Muscle layer of colon (tissue), 2 donors: ENCODE measurements at regions not wholly inside any gene's neighbourhood (a gene's known extent, or its start where the extent isn't known, plus 50 kb on each side); places are given as distances from the start of the nearest gene placed in this dataset.
"Not testable (repeated sequence)": the region's sequence is repeated elsewhere in the genome, so short reads cannot be mapped to it uniquely, and the experiment has no call there.

Experiments
- H3K27ac ChIP-seq: one replicate; pipeline ENCODE4 v1.7.0; 2013; ENCODE audit warnings: low read depth, mild to moderate bottlenecking, low read length, moderate library complexity
- H3K27me3 ChIP-seq, 2 donors: one replicate each; pipeline ENCODE4 v1.7.0; 2013; ENCODE audit warnings: low read length in 2 of 2, mild to moderate bottlenecking in 2 of 2; ENCODE audit not compliant: insufficient read depth in 2 of 2, control insufficient read depth in 1 of 2
- H3K36me3 ChIP-seq: one replicate; pipeline ENCODE4 v1.7.0; 2013; ENCODE audit warnings: mild to moderate bottlenecking, low read length; ENCODE audit not compliant: insufficient read depth
- H3K4me1 ChIP-seq: one replicate; pipeline ENCODE4 v1.7.0; 2013; ENCODE audit warnings: mild to moderate bottlenecking, low read length; ENCODE audit not compliant: insufficient read depth
- H3K4me3 ChIP-seq, 2 donors: one replicate each; pipeline ENCODE4 v1.7.0; 2013; ENCODE audit warnings: low read length in 2 of 2, low read depth in 1 of 2, mild to moderate bottlenecking in 1 of 2, moderate library complexity in 1 of 2
- H3K9ac ChIP-seq: one replicate; pipeline ENCODE4 v1.7.0; 2013; ENCODE audit warnings: low read length
- H3K9me3 ChIP-seq: one replicate; pipeline ENCODE4 v1.7.0; 2013; ENCODE audit warnings: mild to moderate bottlenecking, low read length
- donor health status: abdominal sarcoma.
- donor health status: Adenocarcinoma of cecum.

DNA sequence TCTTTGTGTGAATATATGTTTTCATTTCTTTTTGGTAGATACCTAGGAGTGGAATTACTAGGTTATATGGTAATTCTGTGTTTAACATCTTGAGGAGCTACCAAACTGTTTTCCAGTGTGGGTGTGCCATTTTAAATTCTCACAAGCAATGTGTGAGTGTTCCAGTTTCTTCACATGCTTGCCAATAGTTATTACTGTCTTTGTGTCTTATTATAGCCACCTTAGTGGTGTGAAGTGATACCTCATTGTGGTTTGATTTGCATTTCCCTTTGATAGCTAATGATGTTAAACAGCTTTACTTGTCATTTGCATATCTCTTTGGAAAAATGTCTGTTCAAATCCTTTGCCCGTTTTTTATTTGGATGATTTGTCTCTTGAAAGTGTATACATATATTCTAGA is 513.0 kb downstream of the TMEM38B start:
- no peak overlapping the region for H3K9ac ChIP-seq
- no peaks in the 10 kb centered on the region for H3K27me3 ChIP-seq
- no peaks in the 10 kb centered on the region for H3K9me3 ChIP-seq
- no peaks in the 10 kb centered on the region for H3K4me1 ChIP-seq
- H3K27ac ChIP-seq, result no peak overlapping the region
- no peaks in the 10 kb centered on the region for H3K36me3 ChIP-seq
- no peak overlapping the region for H3K4me3 ChIP-seq

DNA sequence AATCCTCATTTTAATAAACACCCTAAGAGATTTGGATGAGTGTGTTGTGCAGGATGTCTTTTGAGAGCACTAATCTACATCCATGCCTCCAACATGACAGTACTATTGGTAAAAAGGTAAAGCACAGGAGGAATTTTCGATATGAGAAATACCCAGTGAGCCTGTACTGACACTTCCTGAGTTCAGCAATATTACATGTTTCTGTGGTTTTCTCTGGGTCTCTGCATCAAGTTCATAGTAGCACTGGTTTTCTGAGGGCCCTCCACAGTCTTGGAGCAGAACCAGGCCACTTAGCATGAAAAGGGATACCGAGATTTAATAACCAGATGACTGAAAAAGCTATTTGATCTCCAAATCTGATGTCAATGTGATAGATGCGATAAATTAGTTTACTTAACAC is 524.1 kb downstream of the TMEM38B start:
- H3K4me1 ChIP-seq, result no peaks in the 10 kb centered on the region
- no peak overlapping the region for H3K9ac ChIP-seq
- H3K4me3 ChIP-seq, result no peak overlapping the region
- no peaks in the 10 kb centered on the region for H3K9me3 ChIP-seq
- no peaks in the 10 kb centered on the region for H3K27me3 ChIP-seq
- H3K36me3 ChIP-seq, result no peaks in the 10 kb centered on the region
- no peak overlapping the region for H3K27ac ChIP-seq

DNA sequence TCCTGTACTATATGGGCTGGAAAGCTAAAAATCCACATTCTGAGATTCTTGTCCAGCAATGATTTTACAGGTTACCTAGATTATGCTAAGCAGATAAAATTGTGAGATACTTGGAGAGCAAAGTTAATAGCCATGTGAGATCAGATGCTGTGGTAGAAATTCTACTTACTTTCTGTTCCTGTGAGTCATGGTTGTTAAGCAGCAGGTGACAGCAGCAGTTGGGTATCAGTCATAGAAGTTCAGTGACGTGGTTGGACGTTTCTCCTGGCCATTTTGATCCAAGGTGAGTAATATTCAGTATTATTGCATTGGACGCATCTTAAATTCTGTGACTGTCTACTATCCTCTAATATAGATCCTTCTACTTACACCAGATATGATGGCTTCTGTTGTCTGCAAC is 524.5 kb downstream of the TMEM38B start:
- Histone ChIP-seq H3K36me3 (no peaks in the 10 kb centered on the region), H3K4me3 (no peak overlapping the region), H3K27ac (no peak overlapping the region), H3K9ac (no peak overlapping the region), H3K27me3 (no peaks in the 10 kb centered on the region), H3K4me1 (no peaks in the 10 kb centered on the region), H3K9me3 (no peaks in the 10 kb centered on the region)

DNA sequence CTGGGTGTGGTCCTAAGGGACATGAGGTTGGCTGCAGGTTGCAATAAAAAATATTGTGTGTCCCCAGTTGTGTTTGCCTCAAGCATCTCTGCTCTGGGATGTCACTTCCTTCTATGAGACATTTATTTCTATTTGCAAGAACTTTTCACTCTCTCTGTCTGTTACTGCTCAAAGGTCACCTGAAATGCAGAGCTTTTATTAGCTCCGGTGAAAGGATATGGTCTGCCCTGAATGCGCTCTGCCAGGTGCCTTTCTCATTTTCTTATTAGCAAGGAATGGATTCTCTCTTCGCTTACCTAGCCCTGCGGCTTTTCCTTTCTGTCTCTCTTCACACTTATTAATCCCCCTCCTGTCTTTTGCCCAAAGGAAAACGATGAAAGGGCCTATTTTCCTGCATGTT is 526.1 kb downstream of the TMEM38B start:
- no peak overlapping the region for H3K9ac ChIP-seq

DNA sequence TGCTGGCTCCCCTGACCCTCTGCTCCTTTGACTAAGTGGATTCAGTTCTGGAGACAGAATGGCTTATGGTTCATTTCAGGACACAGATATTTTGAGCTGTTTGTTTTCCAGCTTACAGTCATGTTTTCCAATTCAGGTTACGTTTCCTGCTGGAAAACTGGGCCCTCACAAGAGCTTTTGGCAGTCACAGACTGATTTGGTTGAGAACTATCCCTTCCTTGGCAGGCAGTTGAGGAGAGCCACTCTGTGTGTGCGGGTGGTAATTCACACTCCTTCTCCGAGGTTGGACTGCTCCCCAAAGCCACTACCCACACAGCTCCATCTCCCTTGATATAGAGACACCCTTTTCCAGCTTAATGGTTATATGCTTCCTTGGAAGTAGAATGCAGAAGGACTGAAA is 534.5 kb downstream of the TMEM38B start:
- no peak overlapping the region for H3K9ac ChIP-seq

More for the DNA sequence above, 526.1 kb downstream of the TMEM38B start:
- no peaks in the 10 kb centered on the region for H3K36me3 ChIP-seq
- no peak overlapping the region for H3K4me3 ChIP-seq
- no peaks in the 10 kb centered on the region for H3K4me1 ChIP-seq
- H3K27ac ChIP-seq, result no peak overlapping the region
- no peaks in the 10 kb centered on the region for H3K9me3 ChIP-seq
- no peaks in the 10 kb centered on the region for H3K27me3 ChIP-seq

DNA sequence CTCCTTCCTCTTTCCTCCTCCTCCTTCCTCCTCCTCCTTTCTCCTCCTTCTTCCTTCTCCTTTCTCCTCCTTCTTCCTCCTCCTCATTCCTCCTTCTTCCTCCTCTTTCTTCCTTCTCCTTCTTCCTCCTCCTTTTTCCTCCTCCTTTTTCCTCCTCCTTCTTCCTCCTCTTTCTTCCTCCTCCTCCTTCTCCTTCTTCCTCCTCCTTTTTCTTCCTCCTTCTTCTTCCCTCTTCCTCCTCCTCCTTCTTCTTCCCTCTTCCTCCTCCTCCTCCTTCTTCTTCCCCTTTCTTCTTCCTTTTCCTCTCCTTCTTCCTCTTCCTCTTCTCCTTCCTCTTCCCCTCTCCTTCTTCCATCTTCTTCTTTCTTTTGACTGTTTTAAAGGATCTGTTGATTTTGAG is 538.8 kb downstream of the TMEM38B start:
- Histone ChIP-seq H3K27ac (no peak overlapping the region), H3K36me3 (no peaks in the 10 kb centered on the region), H3K27me3 (no peaks in the 10 kb centered on the region), H3K4me1 (peaks cover 12% of the 10 kb centered on the region), H3K9me3 (no peaks in the 10 kb centered on the region), H3K9ac (no peak overlapping the region), H3K4me3 (no peak overlapping the region)

More for the DNA sequence above, 534.5 kb downstream of the TMEM38B start:
- Histone ChIP-seq H3K36me3 (no peaks in the 10 kb centered on the region), H3K9me3 (no peaks in the 10 kb centered on the region), H3K4me3 (no peak overlapping the region), H3K27me3 (no peaks in the 10 kb centered on the region), H3K27ac (no peak overlapping the region), H3K4me1 (peaks cover 12% of the 10 kb centered on the region)

DNA sequence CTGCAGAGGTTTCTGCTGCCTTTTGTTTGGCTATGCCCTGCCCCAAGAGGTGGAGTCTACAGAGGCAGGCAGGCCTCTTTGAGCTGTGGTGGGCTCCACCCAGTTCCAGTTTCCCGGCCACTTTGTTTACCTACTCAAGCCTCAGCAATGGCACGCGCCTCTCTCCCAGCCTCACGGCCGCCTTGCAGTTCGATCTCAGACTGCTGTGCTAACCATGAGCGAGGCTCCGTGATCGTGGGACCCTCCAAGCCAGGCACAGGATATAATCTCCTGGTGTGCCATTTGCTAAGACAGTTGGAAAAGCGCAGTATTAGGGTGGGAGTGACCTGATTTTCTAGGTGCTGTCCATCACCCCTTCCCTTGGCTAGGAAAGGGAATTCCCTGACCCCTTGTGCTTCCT is 566.6 kb downstream of the TMEM38B start:
- H3K27me3 ChIP-seq, H3K36me3 ChIP-seq, H3K9ac ChIP-seq, H3K27ac ChIP-seq, H3K9me3 ChIP-seq, H3K4me1 ChIP-seq, H3K4me3 ChIP-seq: not testable (repeated sequence)

DNA sequence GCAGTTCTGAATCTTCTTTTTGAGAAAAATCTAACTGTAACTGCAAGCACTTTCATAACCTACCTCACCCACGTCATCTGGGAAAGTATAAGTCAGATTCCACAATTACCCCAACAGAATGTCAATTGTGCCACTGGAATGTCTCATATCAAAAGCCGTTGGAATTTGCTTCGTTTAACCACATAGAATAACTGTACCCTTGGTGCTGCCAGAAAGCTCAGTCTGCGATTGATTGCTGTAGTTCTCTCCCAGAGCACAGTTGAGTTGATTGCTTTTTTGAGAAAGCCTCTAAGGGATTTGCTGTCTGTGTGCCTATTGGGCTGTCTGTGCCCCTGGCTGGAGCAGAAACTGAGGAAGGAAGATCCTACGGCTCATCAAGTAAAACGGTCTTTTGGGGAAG is 583.6 kb downstream of the TMEM38B start:
- Histone ChIP-seq H3K36me3 (no peaks in the 10 kb centered on the region), H3K27me3 (no peaks in the 10 kb centered on the region), H3K9ac (no peak overlapping the region), H3K27ac (no peak overlapping the region), H3K4me1 (no peaks in the 10 kb centered on the region), H3K9me3 (no peaks in the 10 kb centered on the region), H3K4me3 (no peak overlapping the region)

DNA sequence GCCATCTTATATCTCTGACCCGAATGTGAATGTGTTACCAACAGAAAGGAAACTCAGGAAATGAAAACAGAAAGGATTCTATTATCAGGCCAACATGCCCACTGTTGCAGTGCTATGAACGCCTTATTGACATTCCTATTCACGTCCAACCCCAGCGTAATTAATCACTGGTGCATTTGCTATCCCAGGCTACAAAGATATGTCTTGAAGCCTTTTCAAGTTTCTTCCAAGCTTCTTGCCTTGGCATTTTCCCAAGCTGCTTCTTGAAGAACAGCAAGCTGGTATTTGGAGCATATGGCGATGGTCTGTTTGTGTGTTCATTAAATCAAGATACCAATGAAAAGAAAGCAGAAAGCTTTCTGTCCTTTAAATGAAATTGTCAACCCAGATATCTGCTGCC is 579.2 kb upstream of the ZNF462 start:
- Histone ChIP-seq H3K4me3 (no peak overlapping the region), H3K36me3 (no peaks in the 10 kb centered on the region), H3K9me3 (no peaks in the 10 kb centered on the region), H3K27me3 (no peaks in the 10 kb centered on the region), H3K27ac (no peak overlapping the region), H3K4me1 (peaks cover 18% of the 10 kb centered on the region), H3K9ac (no peak overlapping the region)

DNA sequence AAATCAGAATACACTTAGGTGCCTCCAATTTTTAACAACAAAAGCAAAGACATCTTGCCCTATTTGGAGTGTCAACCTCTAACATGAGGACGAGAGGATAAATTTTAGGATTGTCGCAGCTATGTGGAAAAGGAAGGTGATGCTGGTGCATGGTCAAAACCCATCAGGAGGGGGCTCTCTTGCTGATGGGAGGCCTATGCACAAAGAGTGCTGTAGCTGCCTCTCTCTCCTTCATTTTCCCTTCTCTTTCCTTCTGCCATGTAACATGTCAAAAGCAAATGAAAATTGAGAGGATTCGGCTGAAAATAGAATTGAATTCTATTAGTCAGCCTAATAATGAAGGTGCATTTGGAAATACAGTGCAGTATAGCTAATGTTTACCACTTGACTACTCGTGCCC is 578.7 kb upstream of the ZNF462 start:
- Histone ChIP-seq H3K9me3 (no peaks in the 10 kb centered on the region), H3K4me1 (peaks cover 18% of the 10 kb centered on the region), H3K9ac (no peak overlapping the region), H3K4me3 (no peak overlapping the region), H3K27ac (no peak overlapping the region), H3K36me3 (no peaks in the 10 kb centered on the region), H3K27me3 (no peaks in the 10 kb centered on the region)

DNA sequence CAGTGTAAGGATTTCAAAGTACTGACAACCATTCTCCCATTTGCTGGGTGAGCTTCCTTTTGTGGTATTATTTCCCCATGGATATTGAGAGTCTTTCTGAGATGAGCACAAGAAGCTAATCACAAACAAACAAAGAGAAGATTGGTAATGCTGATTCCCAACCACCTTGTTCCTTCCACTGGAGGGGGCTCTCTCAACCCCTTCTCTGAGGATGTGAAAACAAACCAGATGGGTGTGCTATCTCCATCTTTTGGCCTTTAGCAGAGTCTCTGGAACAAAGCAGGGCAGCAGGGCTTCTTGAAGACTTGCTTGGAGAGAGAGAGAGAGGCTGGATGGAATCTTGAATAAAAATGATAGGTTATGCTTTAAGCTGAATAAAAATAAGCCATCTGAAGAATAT is 576.7 kb upstream of the ZNF462 start:
- no peaks in the 10 kb centered on the region for H3K27me3 ChIP-seq
- no peak overlapping the region for H3K4me3 ChIP-seq
- no peak overlapping the region for H3K27ac ChIP-seq
- peaks cover 18% of the 10 kb centered on the region for H3K4me1 ChIP-seq
- H3K9me3 ChIP-seq, result no peaks in the 10 kb centered on the region
- H3K36me3 ChIP-seq, result no peaks in the 10 kb centered on the region
- H3K9ac ChIP-seq, result no peak overlapping the region

DNA sequence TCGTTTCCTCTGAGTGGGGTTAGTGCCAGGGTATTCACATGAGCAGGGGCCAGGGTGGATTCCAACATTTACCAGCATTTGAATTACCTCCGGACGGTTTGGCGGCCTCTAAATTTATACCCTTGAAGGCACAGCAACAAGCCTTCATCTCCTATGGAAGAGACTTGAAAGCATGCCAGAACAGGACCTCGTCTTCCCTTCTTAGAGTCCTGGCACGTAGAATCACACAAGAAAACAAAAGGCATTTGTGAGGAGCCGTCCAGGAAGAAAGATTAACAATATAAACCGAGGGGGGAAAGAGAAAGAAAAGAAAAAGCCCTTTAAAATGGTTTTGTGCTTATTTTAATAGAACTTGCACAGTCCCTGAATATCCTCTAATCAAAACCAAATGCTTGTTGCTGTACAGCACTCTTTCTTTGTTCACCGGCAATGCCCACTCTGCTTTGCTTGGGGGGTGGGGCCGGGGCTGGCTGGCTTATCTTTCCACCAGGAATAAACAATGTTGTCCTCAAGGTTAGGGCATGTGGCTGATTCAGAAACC is 575.8 kb upstream of the ZNF462 start:
- peak overlapping the region in 1 of 2 donors; percentile 57 for H3K4me3 ChIP-seq
- H3K27ac ChIP-seq, result peak overlapping the region; percentile 64
- H3K4me1 ChIP-seq, result peaks cover 18% of the 10 kb centered on the region
- H3K27me3 ChIP-seq, result no peaks in the 10 kb centered on the region
- no peak overlapping the region for H3K9ac ChIP-seq
- H3K9me3 ChIP-seq, result no peaks in the 10 kb centered on the region
- H3K36me3 ChIP-seq, result no peaks in the 10 kb centered on the region
